ENCODE measurements at regions not wholly inside any gene's neighbourhood (a gene's known extent, or its start where the extent isn't known, plus 50 kb on each side); places are given as distances from the start of the nearest gene placed in this dataset.
"Not testable (repeated sequence)": the region's sequence is repeated elsewhere in the genome, so short reads cannot be mapped to it uniquely, and the experiment has no call there.

DNA sequence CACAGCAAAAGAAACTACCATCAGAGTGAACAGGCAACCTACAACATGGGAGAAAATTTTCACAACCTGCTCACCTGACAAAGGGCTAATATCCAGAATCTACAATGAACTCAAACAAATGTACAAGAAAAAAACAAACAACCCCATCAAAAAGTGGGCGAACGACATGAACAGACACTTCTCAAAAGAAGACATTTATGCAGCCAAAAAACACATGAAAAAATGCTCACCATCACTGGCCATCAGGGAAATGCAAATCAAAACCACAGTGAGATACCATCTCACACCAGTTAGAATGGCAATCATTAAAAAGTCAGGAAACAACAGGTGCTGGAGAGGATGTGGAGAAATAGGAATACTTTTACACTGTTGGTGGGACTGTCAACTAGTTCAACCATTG, 207.8 kb downstream of the USP6NL start:
- H3K36me3 ChIP-seq; DNase-seq; intact Hi-C loops (cut with DNase I); H3K4me1 ChIP-seq; H3K27ac ChIP-seq; H3K27me3 ChIP-seq; H3K4me3 ChIP-seq; H3K9me3 ChIP-seq: not testable (repeated sequence)
- 100% methylated on average over 1 of the region's 2 CpGs; no CpG with 5 or more reads in 1 of the 2 donors for WGBS, 2 donors

DNA sequence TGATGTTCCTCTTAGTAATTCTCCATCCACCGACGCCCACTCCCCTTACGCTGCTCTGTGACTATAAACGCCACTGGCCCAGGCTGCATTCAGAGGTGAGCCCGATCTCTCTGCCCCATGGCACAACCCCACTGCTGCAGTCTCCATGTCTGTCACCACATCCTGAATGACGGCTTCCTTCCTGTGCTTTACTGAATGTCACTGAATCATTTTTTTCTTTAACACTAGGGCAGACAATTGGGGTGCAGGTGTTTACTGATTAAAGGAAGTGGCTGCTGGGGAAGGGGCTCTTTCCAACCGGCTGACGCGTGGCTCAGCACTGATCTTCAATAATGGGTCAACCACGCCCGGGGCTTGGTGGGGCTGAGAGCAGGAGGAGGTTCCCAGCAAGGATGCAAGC, 208.3 kb downstream of the USP6NL start:
- peak overlapping the region in 1 of 4 donors; percentile 28 for H3K27ac ChIP-seq
- intact Hi-C loops (cut with DNase I): no loop called here

DNA sequence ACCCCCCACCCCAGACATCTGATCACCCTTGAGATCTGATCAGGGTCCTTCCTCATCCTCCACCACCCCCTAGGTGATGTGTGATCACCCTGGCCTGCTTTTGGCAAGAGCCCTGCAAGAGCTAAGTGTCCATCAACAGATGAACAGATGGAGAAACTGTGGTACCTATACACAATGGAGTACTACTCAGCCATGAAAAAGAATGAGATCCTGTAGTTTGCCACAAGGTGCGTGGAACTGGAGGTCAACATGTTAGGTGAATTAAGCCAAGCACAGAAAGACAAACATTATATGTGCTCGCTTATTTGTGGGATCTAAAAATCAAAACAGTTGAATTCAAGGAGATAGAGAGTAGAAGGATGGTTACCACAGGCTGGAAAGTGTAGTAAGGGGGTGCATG, 209.1 kb downstream of the USP6NL start:
- no peak for DNase-seq
- 82 to 83% methylated on average over 2 of the region's 2 CpGs for WGBS, 2 donors
- TF ChIP-seq POLR2A (IDR thresholded peaks at IDR 0.05): no peak
- TF ChIP-seq, protein P1, sequence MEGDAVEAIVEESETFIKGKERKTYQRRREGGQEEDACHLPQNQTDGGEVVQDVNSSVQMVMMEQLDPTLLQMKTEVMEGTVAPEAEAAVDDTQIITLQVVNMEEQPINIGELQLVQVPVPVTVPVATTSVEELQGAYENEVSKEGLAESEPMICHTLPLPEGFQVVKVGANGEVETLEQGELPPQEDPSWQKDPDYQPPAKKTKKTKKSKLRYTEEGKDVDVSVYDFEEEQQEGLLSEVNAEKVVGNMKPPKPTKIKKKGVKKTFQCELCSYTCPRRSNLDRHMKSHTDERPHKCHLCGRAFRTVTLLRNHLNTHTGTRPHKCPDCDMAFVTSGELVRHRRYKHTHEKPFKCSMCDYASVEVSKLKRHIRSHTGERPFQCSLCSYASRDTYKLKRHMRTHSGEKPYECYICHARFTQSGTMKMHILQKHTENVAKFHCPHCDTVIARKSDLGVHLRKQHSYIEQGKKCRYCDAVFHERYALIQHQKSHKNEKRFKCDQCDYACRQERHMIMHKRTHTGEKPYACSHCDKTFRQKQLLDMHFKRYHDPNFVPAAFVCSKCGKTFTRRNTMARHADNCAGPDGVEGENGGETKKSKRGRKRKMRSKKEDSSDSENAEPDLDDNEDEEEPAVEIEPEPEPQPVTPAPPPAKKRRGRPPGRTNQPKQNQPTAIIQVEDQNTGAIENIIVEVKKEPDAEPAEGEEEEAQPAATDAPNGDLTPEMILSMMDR (IDR thresholded peaks at IDR 0.05): no peak
- Histone ChIP-seq H3K27me3 (no peaks in the 10 kb centered on the region), H3K4me3 (no peak overlapping the region), H3K9me3 (no peaks in the 10 kb centered on the region), H3K36me3 (no peaks in the 10 kb centered on the region), H3K27ac (no peak overlapping the region), H3K4me1 (peaks cover 0 to 4% (median 0%) of the 10 kb centered on the region in 3 donors)
- intact Hi-C loops (cut with DNase I): no loop called here

More for the DNA sequence above, 208.3 kb downstream of the USP6NL start:
- H3K4me3 ChIP-seq: no peak overlapping the region
- no peaks in the 10 kb centered on the region for H3K9me3 ChIP-seq
- H3K4me1 ChIP-seq: peaks cover 0 to 4% (median 0%) of the 10 kb centered on the region in 3 donors
- 44 to 68% methylated on average over 9 to 11 of the region's 11 CpGs for WGBS, 2 donors
- no peak for TF ChIP-seq POLR2A (IDR thresholded peaks at IDR 0.05)
- TF ChIP-seq, protein P1 (IDR thresholded peaks at IDR 0.05): no peak
- no peak for DNase-seq
- H3K27me3 ChIP-seq: no peaks in the 10 kb centered on the region
- no peaks in the 10 kb centered on the region for H3K36me3 ChIP-seq

DNA sequence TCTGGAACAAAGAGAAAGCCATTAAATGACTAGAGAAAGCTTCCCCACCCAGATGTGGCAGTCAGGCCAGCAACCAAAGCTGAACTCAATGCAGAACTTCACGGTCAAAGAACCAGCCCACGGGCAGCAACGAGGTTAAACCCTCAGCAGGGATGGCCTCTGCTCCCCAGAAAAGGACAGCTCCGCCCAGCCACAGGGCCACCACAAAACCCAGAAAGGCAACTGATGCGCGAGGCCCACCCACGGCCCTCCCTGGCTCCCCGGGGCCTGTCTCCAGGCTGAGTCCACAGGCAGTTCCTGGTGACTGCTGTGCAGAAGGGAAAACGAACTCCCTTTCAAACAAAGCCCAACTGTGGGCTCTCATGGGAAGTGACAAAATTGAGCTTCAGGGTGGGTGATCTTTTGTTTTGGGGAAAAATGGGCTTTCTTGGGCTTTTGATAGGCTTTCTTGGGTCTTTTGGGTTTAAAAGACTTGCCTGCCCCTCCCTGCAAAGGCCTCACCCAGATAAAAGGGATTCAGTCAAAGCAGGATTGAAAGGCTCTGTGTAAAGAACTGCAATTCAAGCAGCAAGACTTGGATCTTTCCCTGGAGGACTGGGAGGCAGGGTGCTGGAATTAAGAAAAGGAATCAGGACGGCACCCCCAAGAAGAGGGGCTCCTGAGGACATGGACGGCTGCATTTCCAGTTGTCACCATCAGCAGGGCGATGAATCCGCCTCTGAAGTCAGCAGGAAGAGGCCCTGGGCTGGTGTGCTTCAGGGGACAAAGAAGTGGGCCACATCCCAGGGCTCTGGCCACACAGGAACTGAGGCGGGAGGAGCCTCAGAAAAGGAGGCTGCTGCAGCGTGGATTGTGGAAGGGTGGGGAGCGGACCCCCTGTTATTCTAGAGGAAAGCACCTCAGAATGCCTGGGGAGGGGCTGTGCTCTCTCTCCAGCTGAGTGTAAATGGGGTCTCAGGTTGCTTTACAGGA, 209.9 kb downstream of the USP6NL start:
- no peaks in the 10 kb centered on the region for H3K9me3 ChIP-seq
- no peaks in the 10 kb centered on the region for H3K36me3 ChIP-seq
- no peak overlapping the region for H3K27ac ChIP-seq
- intact Hi-C loops (cut with DNase I): no loop called here
- no peak for DNase-seq
- no peak overlapping the region for H3K4me3 ChIP-seq
- TF ChIP-seq, protein P1 (IDR thresholded peaks at IDR 0.05): no peak
- no peak for TF ChIP-seq POLR2A (IDR thresholded peaks at IDR 0.05)
- peaks cover 0 to 4% (median 0%) of the 10 kb centered on the region in 3 donors for H3K4me1 ChIP-seq
- H3K27me3 ChIP-seq: no peaks in the 10 kb centered on the region
- 55 to 66% methylated on average over 8 to 13 of the region's 16 CpGs for WGBS, 2 donors

DNA sequence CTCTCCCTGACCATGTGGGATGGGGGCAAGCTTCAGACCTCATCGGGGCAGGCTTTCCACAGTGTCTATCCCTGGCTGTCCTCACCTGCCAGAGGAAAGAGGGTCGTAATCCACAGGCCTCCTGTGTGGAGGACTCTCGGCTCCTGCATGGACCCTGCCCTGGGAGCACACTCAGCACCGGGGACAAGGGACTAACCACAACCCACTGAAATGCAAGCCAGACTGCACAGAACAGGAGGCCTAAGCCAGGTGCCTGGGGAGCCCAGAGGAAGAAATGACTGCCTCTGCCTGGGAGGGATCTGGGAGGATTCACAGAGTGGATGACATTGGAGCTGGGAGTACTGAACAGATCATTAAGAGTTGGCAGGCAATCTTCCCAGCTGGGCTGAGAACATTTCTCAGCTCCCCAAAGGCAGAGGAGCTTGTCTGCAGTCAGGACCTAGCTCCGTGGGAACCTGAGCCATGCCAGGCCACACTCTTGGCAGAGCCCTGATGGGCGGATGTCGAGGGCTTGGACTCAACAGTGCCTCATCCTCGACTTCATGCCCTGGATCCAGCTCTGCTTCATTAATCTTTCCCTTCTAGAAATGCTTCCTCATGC, 213.4 kb downstream of the USP6NL start:
- no peaks in the 10 kb centered on the region for H3K9me3 ChIP-seq
- WGBS, 2 donors: 31 to 57% methylated on average over 4 to 8 of the region's 8 CpGs
- no peak for DNase-seq
- no peak overlapping the region for H3K27ac ChIP-seq
- H3K4me1 ChIP-seq: peaks cover 0 to 4% (median 0%) of the 10 kb centered on the region in 3 donors
- intact Hi-C loops (cut with DNase I): no loop called here
- TF ChIP-seq POLR2A (IDR thresholded peaks at IDR 0.05): no peak
- TF ChIP-seq, protein P1 (IDR thresholded peaks at IDR 0.05): no peak
- no peak overlapping the region for H3K4me3 ChIP-seq
- H3K27me3 ChIP-seq: no peaks in the 10 kb centered on the region
- H3K36me3 ChIP-seq: no peaks in the 10 kb centered on the region

Data from esophagus squamous epithelium (tissue), 5 donors.